Endothelial cell of umbilical vein (primary cell): ENCODE measurements at regions not wholly inside any gene's neighbourhood (a gene's known extent, or its start where the extent isn't known, plus 50 kb on each side); places are given as distances from the start of the nearest gene placed in this dataset.

Experiments used
- BruUV-seq: library from RNA; stranded (reverse); fragments of 400-500 nt; replicated peaks from 2 replicates; lab custom pipeline; 2021; lab: Mats Ljungman, UMichigan
- CTCF ChIA-PET: fragments of 300-600, 350-600 bp; sonication (Branson Sonifier 250); formaldehyde crosslinking; loops from one replicate; lab custom pipeline; 2021; ENCODE audit warnings: antibody characterized with exemption, inconsistent platforms; lab: Charles Lee
- POLR2A ChIA-PET: fragments of 300-600, 350-600 bp; sonication (Branson Sonifier 250); formaldehyde crosslinking; loops from one replicate; lab custom pipeline; 2021; ENCODE audit warnings: antibody characterized with exemption, inconsistent platforms; lab: Charles Lee
- DNase-seq: peaks from one replicate; pipeline ENCODE4 v3.0.0-alpha.2; 2011; ENCODE audit warnings: low read depth, low spot score
- FAIRE-seq: peaks from 2 replicates; lab custom pipeline; 2011; peaks lifted over from hg19 to GRCh38; lab: Jason Lieb, UNC
- H2AFZ ChIP-seq: 2 replicates; pipeline ENCODE4 v1.6.0; 2012; ENCODE audit warnings: low read depth, low read length, control low read depth, inconsistent platforms
- H3K27ac ChIP-seq: 2 replicates; pipeline ENCODE4 v1.5.1; 2011; ENCODE audit warnings: low read depth, mild to moderate bottlenecking, control low read depth, low read length, moderate library complexity; ENCODE audit not compliant: insufficient read depth
- H3K27me3 ChIP-seq, 2 experiments: 2 replicates each; pipeline versions ENCODE4 v1.6.0 to v1.6.1; 2011; ENCODE audit warnings: low read length in 2 of 2, mixed read lengths in 1 of 2; ENCODE audit not compliant: control insufficient read depth in 2 of 2, insufficient read depth in 2 of 2
- H3K36me3 ChIP-seq, 2 experiments: 2 replicates in 1 of 2; 3 replicates in 1 of 2; pipeline ENCODE4 v1.5.1; 2011; ENCODE audit warnings: low read length in 2 of 2, mild to moderate bottlenecking in 1 of 2, moderate library complexity in 1 of 2; ENCODE audit not compliant: control insufficient read depth in 2 of 2, insufficient read depth in 2 of 2; ENCODE audit errors: extremely low read depth in 1 of 2
- H3K4me1 ChIP-seq: 3 replicates; pipeline ENCODE4 v1.5.1; 2011; ENCODE audit warnings: mild to moderate bottlenecking, low read length; ENCODE audit not compliant: control insufficient read depth, insufficient read depth; ENCODE audit errors: extremely low read depth
- H3K4me2 ChIP-seq: 2 replicates; pipeline ENCODE4 v1.6.1; 2011; ENCODE audit warnings: low read length, control low read depth, mixed read lengths; ENCODE audit not compliant: insufficient read depth
- H3K4me3 ChIP-seq, 3 experiments: fragments of 200-600 bp in 1 of 3; sonication (generic), shearing (Covaris generic) in 1 of 3; replicated peaks in 1 of 3; 2 replicates each; pipeline ENCODE4 v1.5.1; 2011 to 2016; ENCODE audit warnings: control low read depth in 3 of 3, low read length in 3 of 3, mild to moderate bottlenecking in 2 of 3, inconsistent platforms in 1 of 3, low read depth in 1 of 3, moderate library complexity in 1 of 3; ENCODE audit not compliant: insufficient read depth in 1 of 3
- H3K79me2 ChIP-seq: 2 replicates; pipeline ENCODE4 v1.6.0; 2012; ENCODE audit warnings: low read length, inconsistent platforms; ENCODE audit not compliant: control insufficient read depth, insufficient read depth
- H3K9ac ChIP-seq: replicated peaks from 2 replicates; pipeline ENCODE3; 2011; ENCODE audit warnings: low read length, control low read depth; ENCODE audit not compliant: insufficient read depth; ENCODE audit errors: extremely low read depth
- H3K9me1 ChIP-seq: replicated peaks from 3 replicates; pipeline ENCODE4 v1.6.0; 2011; ENCODE audit warnings: mild to moderate bottlenecking, low read length; ENCODE audit not compliant: control insufficient read depth, insufficient read depth; ENCODE audit errors: extremely low read depth
- H3K9me3 ChIP-seq: replicated peaks from 2 replicates; pipeline ENCODE4 v1.5.1; 2012; ENCODE audit warnings: low read length, inconsistent platforms; ENCODE audit not compliant: control insufficient read depth, insufficient read depth
- H4K20me1 ChIP-seq: replicated peaks from 2 replicates; pipeline ENCODE3; 2011; ENCODE audit warnings: mild to moderate bottlenecking, low read length; ENCODE audit not compliant: control insufficient read depth, insufficient read depth; ENCODE audit errors: extremely low read depth
- EZH2 ChIP-seq: IDR thresholded peaks from 2 replicates; pipeline ENCODE4 v1.6.1; 2012; ENCODE audit warnings: borderline replicate concordance, low read depth, mild to moderate bottlenecking, moderate library complexity, low read length, inconsistent platforms; ENCODE audit not compliant: severe bottlenecking
- FOS ChIP-seq: IDR thresholded peaks from 2 replicates; pipeline ENCODE4 v1.6.1; 2011; ENCODE audit warnings: mild to moderate bottlenecking, low read length, moderate library complexity, borderline replicate concordance; ENCODE audit not compliant: insufficient read depth
- GATA2 ChIP-seq: IDR thresholded peaks from 2 replicates; pipeline ENCODE4 v1.7.0; 2011; ENCODE audit warnings: low read depth, mild to moderate bottlenecking, moderate library complexity, mixed read lengths, low read length; ENCODE audit not compliant: insufficient read length, insufficient read depth
- JUN ChIP-seq: IDR thresholded peaks from 2 replicates; pipeline ENCODE4 v1.6.1; 2011; ENCODE audit warnings: borderline replicate concordance, low read depth; ENCODE audit not compliant: insufficient read length, insufficient read depth
- MYC ChIP-seq: IDR thresholded peaks from one replicate; pipeline ENCODE4 v1.6.1; 2011; ENCODE audit warnings: mild to moderate bottlenecking, low read depth, low read length
- POLR2A ChIP-seq: IDR thresholded peaks from 2 replicates; pipeline ENCODE4 v1.6.1; 2012; ENCODE audit warnings: low read depth, mild to moderate bottlenecking, control low read depth, low read length
- POLR2AphosphoS5 ChIP-seq: IDR thresholded peaks from 2 replicates; pipeline ENCODE4 v1.6.1; 2012; ENCODE audit warnings: low read depth, mild to moderate bottlenecking, control low read depth, low read length, moderate library complexity; ENCODE audit not compliant: insufficient read depth
- dilution Hi-C: fragments of 300-500 bp; cut with MboI; formaldehyde crosslinking; loops from one replicate; pipeline ENCODE4 v1.15.0; 2019; ENCODE audit warnings: low sequenced_read_pairs; ENCODE audit not compliant: extremely low pct_ligation_motif_present
- intact Hi-C: fragments of 100-400 bp; cut with micrococcal nuclease; formaldehyde crosslinking; loops from one replicate; pipeline ENCODE4 v1.10.0; 2022
- TF ChIP-seq, protein P1 (sequence below): IDR thresholded peaks from 2 replicates; pipeline ENCODE4 v1.6.1; 2011; ENCODE audit not compliant: insufficient read depth, insufficient read length
- TF ChIP-seq, protein P2 (sequence below), 2 donors: IDR thresholded peaks; 1 replicate in 1 of 2; 2 replicates in 1 of 2; pipeline ENCODE4 v1.5.1; 2011; ENCODE audit warnings: low read length in 2 of 2, mild to moderate bottlenecking in 2 of 2, moderate library complexity in 2 of 2, control low read depth in 1 of 2, inconsistent platforms in 1 of 2, low read depth in 1 of 2; ENCODE audit not compliant: insufficient read depth in 1 of 2; ENCODE audit errors: extremely low read depth in 1 of 2

DNA sequence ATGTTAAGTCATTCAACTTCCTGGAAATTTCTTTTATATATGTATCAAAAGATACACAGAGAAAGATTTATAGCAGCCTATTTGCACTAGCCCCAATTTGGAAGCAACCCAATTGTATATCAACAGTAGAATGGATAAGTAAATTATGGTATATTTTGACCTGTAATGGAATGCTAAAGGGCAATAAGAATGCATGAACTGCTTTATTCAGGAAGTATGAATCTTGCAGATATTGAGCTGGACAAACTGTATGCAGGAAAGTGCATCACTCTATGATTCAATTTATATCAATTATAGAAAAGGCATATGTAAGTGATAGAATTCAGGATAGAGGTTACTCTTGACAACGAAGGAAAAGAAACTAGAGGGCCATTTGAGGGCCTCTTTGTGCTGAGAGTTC lies 913.1 kb upstream of the FBXO33 start:
- no peak overlapping the region for H3K4me2 ChIP-seq
- no peak overlapping the region for H3K4me3 ChIP-seq
- H4K20me1 ChIP-seq, result no peaks in the 10 kb centered on the region
- H3K9ac ChIP-seq, result no peak overlapping the region
- H3K9me1 ChIP-seq, result no peaks in the 10 kb centered on the region
- intact Hi-C loops (no loop called here), dilution Hi-C loops (no loop called here)
- POLR2A ChIA-PET, result no interaction called here
- BruUV-seq, result no TSS peak
- H3K79me2 ChIP-seq, result no peaks in the 10 kb centered on the region
- no peak for TF ChIP-seq JUN
- TF ChIP-seq GATA2, result no peak
- TF ChIP-seq, protein P1, sequence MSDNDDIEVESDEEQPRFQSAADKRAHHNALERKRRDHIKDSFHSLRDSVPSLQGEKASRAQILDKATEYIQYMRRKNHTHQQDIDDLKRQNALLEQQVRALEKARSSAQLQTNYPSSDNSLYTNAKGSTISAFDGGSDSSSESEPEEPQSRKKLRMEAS, result no peak
- no peak for TF ChIP-seq MYC
- no peak for TF ChIP-seq POLR2AphosphoS5
- no peak for TF ChIP-seq EZH2
- no peak for TF ChIP-seq FOS
- TF ChIP-seq, protein P2, sequence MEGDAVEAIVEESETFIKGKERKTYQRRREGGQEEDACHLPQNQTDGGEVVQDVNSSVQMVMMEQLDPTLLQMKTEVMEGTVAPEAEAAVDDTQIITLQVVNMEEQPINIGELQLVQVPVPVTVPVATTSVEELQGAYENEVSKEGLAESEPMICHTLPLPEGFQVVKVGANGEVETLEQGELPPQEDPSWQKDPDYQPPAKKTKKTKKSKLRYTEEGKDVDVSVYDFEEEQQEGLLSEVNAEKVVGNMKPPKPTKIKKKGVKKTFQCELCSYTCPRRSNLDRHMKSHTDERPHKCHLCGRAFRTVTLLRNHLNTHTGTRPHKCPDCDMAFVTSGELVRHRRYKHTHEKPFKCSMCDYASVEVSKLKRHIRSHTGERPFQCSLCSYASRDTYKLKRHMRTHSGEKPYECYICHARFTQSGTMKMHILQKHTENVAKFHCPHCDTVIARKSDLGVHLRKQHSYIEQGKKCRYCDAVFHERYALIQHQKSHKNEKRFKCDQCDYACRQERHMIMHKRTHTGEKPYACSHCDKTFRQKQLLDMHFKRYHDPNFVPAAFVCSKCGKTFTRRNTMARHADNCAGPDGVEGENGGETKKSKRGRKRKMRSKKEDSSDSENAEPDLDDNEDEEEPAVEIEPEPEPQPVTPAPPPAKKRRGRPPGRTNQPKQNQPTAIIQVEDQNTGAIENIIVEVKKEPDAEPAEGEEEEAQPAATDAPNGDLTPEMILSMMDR (IDR thresholded peaks at IDR 0.05; ENCODE audit: extremely low read depth in 1 of 2, insufficient read depth in 1 of 2, low read depth in 1 of 2, low read length in 2 of 2), result no peak
- no peak for TF ChIP-seq POLR2A
- no peaks in the 10 kb centered on the region for H3K4me1 ChIP-seq
- no peaks in the 10 kb centered on the region for H3K9me3 ChIP-seq
- CTCF ChIA-PET, result no interaction called here
- H2AFZ ChIP-seq, result no peak overlapping the region
- no peaks in the 10 kb centered on the region for H3K36me3 ChIP-seq
- no peaks in the 10 kb centered on the region for H3K27me3 ChIP-seq
- H3K27ac ChIP-seq, result no peak overlapping the region
- FAIRE-seq (no peak), DNase-seq (no peak)
